Transverse colon (tissue), 4 donors: ENCODE measurements at regions not wholly inside any gene's neighbourhood (a gene's known extent, or its start where the extent isn't known, plus 50 kb on each side); places are given as distances from the start of the nearest gene placed in this dataset.

Experiments
- DNase-seq: peaks from one replicate; pipeline ENCODE4 v3.0.0-alpha.2; 2019
- H3K27ac ChIP-seq, 4 donors: fragments of 200-600 bp; sonication (generic); 2 replicates each; pipeline ENCODE4 v1.5.1; 2016 to 2018; ENCODE audit warnings: inconsistent platforms in 4 of 4
- H3K27me3 ChIP-seq: fragments of 200-600 bp; sonication (generic); 2 replicates; pipeline ENCODE4 v1.5.1; 2017; ENCODE audit warnings: inconsistent platforms
- H3K36me3 ChIP-seq, 4 donors: fragments of 200-600 bp; sonication (generic); 2 replicates each; pipeline ENCODE4 v1.5.1; 2017 to 2019; ENCODE audit warnings: inconsistent platforms in 4 of 4
- H3K4me1 ChIP-seq, 4 donors: fragments of 200-600 bp; sonication (generic); 2 replicates each; pipeline ENCODE4 v1.5.1; 2017 to 2020; ENCODE audit warnings: inconsistent platforms in 4 of 4
- H3K4me3 ChIP-seq, 4 donors: fragments of 200-600 bp; sonication (generic); 1 replicate in 1 of 4; 2 replicates in 3 of 4; pipeline versions ENCODE4 v1.5.1 to v1.6.1; 2017 to 2019; ENCODE audit warnings: inconsistent platforms in 4 of 4
- H3K9me3 ChIP-seq, 2 donors: fragments of 200-600 bp; sonication (generic); 2 replicates each; pipeline ENCODE4 v1.5.1; 2017 to 2019; ENCODE audit warnings: inconsistent platforms in 2 of 2
- CTCF ChIP-seq, 5 experiments: fragments of 200-600 bp in 3 of 5; fragments of 450-650 bp in 2 of 5; sonication (generic) in 3 of 5; IDR thresholded peaks; 1 replicate in 2 of 5; 2 replicates in 3 of 5; pipeline ENCODE4 v1.5.1; 2016 to 2017; ENCODE audit warnings: antibody characterized with exemption in 5 of 5, inconsistent platforms in 3 of 5, mild to moderate bottlenecking in 2 of 5, moderate library complexity in 1 of 5
- EP300 ChIP-seq: sonication (generic); formaldehyde crosslinking; IDR thresholded peaks from one replicate; pipeline ENCODE4 v1.6.1; 2017; ENCODE audit warnings: antibody characterized with exemption, low read depth
- POLR2A ChIP-seq: fragments of 450-650 bp; IDR thresholded peaks from one replicate; pipeline ENCODE4 v1.6.1; 2016; ENCODE audit warnings: antibody characterized with exemption, mild to moderate bottlenecking, moderate library complexity
- POLR2AphosphoS5 ChIP-seq, 3 donors: sonication (generic); formaldehyde crosslinking; IDR thresholded peaks; one replicate each; pipeline ENCODE4 v1.6.1; 2016; ENCODE audit warnings: antibody characterized with exemption in 3 of 3
- WGBS, 2 donors: methylation state at CpG; one replicate each; pipeline ENCODE4 v1.1.5; 2018; ENCODE audit warnings: low coverage in 1 of 2; 5-methylcytosine and 5-hydroxymethylcytosine counted together
- in situ Hi-C, 4 donors: fragments of 200-750 bp; cut with MboI; loops; one replicate each; pipeline versions ENCODE4 v1.15.0 to v1.15.1; 2017; ENCODE audit warnings: low sequenced_read_pairs in 3 of 4, low pct_ligation_motif_present in 1 of 4, low pct_unique_long_range_greater_than_20kb in 1 of 4
- intact Hi-C: fragments of 100-400 bp; cut with DNase I; formaldehyde crosslinking; loops from one replicate; pipeline ENCODE4 v1.15.1; 2023; ENCODE audit warnings: low total_unique reads

- TF ChIP-seq POLR2A (no peak), POLR2AphosphoS5 (IDR thresholded peaks at IDR 0.05) (no peak), EP300 (no peak), CTCF (IDR thresholded peaks at IDR 0.05) (no peak)
- DNase-seq: no peak
- Histone ChIP-seq H3K27ac (no peak overlapping the region), H3K27me3 (no peaks in the 10 kb centered on the region), H3K36me3 (no peaks in the 10 kb centered on the region), H3K4me1 (no peaks in the 10 kb centered on the region), H3K9me3 (no peaks in the 10 kb centered on the region), H3K4me3 (no peak overlapping the region)
- intact Hi-C loops: no loop called here
- in situ Hi-C loops: no loop called here
- 69 to 76% methylated on average over 7 to 8 of the region's 8 CpGs for WGBS, 2 donors
Measured at GRCh38 chr4:124152132-124152531, 560.4 kb downstream of the ANKRD50 start.

- H3K4me1 ChIP-seq: no peaks in the 10 kb centered on the region
- no peak for DNase-seq
- H3K27me3 ChIP-seq: no peaks in the 10 kb centered on the region
- no peak for TF ChIP-seq POLR2AphosphoS5 (IDR thresholded peaks at IDR 0.05)
- no peak for TF ChIP-seq EP300
- TF ChIP-seq CTCF (IDR thresholded peaks at IDR 0.05): no peak
- no peak for TF ChIP-seq POLR2A
- no peak overlapping the region for H3K4me3 ChIP-seq
- intact Hi-C loops (no loop called here), in situ Hi-C loops (no loop called here)
- H3K27ac ChIP-seq: no peak overlapping the region
- no peaks in the 10 kb centered on the region for H3K36me3 ChIP-seq
- WGBS, 2 donors: 56 to 64% methylated on average over 1 of the region's 1 CpG
- no peaks in the 10 kb centered on the region for H3K9me3 ChIP-seq
Measured at GRCh38 chr4:124155239-124155638, 557.3 kb downstream of the ANKRD50 start.

- no peaks in the 10 kb centered on the region for H3K36me3 ChIP-seq
- TF ChIP-seq EP300 (no peak), CTCF (IDR thresholded peaks at IDR 0.05) (no peak), POLR2A (no peak), POLR2AphosphoS5 (IDR thresholded peaks at IDR 0.05) (no peak)
- WGBS, 2 donors: 52 to 75% methylated on average over 4 of the region's 4 CpGs
- no peaks in the 10 kb centered on the region for H3K9me3 ChIP-seq
- no peak for DNase-seq
- no peaks in the 10 kb centered on the region for H3K27me3 ChIP-seq
- no peak overlapping the region for H3K27ac ChIP-seq
- H3K4me1 ChIP-seq: no peaks in the 10 kb centered on the region
- no peak overlapping the region for H3K4me3 ChIP-seq
- in situ Hi-C loops (no loop called here), intact Hi-C loops (no loop called here)
Measured at GRCh38 chr4:124157396-124158083, 555.0 kb downstream of the ANKRD50 start.

- no peak overlapping the region for H3K4me3 ChIP-seq
- no peaks in the 10 kb centered on the region for H3K9me3 ChIP-seq
- in situ Hi-C loops (no loop called here), intact Hi-C loops (no loop called here)
- DNase-seq: no peak
- H3K4me1 ChIP-seq: no peaks in the 10 kb centered on the region
- H3K27ac ChIP-seq: no peak overlapping the region
- no peaks in the 10 kb centered on the region for H3K27me3 ChIP-seq
- no peaks in the 10 kb centered on the region for H3K36me3 ChIP-seq
- WGBS, 2 donors: 86 to 88% methylated on average over 1 of the region's 1 CpG
- no peak for TF ChIP-seq CTCF (IDR thresholded peaks at IDR 0.05)
- no peak for TF ChIP-seq EP300
- TF ChIP-seq POLR2AphosphoS5 (IDR thresholded peaks at IDR 0.05): no peak
- no peak for TF ChIP-seq POLR2A
Measured at GRCh38 chr4:124163401-124163800, 549.1 kb downstream of the ANKRD50 start.
